Activated effector memory CD4-positive, alpha-beta T cell treated with Interleukin-2 at 50 U/mL for 16 hours (primary cell): ENCODE measurements at regions not wholly inside any gene's neighbourhood (a gene's known extent, or its start where the extent isn't known, plus 50 kb on each side); places are given as distances from the start of the nearest gene placed in this dataset.
"Not testable (repeated sequence)": the region's sequence is repeated elsewhere in the genome, so short reads cannot be mapped to it uniquely, and the experiment has no call there.

Experiments
- DNase-seq: peaks from one replicate; pipeline ENCODE4 v3.0.0-alpha.2; 2020

GRCh38 chrX:42432552-42432951 lies 345.4 kb downstream of the PPP1R2C start:
- DNase-seq = no peak

DNA sequence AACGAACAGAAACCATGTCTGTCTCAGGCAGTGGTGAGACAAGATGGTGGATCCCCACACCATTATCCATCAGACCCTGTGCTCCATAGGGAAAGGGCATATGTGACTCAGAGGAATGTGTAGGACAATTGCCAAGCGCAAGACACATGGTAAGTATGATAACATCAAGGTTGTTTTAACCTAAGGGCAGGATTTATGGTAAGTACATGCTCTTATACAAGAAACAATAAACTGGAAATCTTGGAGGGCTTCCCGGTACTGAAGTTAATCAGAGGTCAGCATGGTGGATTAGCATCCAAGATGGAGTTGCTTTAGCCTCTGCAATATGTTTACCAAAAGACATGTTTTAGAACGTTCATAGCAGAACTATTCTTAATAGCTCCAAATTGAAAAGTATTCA lies 355.0 kb downstream of the PPP1R2C start:
- DNase-seq = no peak

- no peak for DNase-seq
Observed at GRCh38 chrX:42420426-42420825, 357.5 kb downstream of the PPP1R2C start.

DNA sequence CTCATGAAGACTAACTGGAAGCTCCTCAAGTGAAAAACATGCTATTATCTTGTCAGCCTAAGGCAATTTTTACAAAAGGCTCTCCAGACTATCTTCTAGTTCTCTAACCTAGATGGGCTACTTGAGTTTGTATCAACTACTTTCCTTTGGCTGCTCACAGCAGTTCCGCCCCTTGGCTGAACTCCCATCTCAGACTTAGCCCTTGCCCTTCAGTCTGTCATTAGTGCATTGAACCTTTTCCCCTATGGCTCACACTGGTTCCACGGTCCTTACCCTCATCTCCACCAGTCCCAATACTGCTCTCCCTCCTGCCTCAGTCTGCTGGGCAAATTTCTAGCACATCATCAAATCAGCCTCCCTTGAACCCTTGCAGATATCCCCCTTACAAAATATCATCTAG lies 362.3 kb downstream of the PPP1R2C start:
- DNase-seq = no peak

- no peak for DNase-seq
Observed at GRCh38 chrX:42414057-42414456, 363.9 kb downstream of the PPP1R2C start.

DNA sequence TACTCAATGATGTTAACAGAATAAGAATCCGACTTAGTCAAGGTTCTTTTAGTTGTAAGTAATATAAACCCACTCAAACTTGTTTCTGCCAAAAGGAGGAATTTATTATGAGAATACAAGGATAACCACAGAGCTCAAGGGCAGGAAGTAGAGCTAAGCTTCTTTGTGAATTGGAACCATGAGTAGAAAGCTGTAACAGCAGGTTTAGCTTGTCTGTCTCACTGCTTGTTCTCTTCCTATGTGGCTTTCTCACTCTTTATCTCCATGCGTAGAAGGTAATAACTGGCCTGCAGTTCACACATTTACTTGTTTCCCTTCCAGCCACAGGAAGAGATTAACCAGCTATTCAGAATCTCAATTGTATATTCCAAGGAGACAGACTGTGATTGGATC lies 378.3 kb downstream of the PPP1R2C start:
- no peak for DNase-seq

- DNase-seq = no peak
Observed at GRCh38 chrX:42398967-42399631, 378.9 kb downstream of the PPP1R2C start.

- no peak for DNase-seq
Observed at GRCh38 chrX:42396136-42396535, 381.8 kb downstream of the PPP1R2C start.

DNA sequence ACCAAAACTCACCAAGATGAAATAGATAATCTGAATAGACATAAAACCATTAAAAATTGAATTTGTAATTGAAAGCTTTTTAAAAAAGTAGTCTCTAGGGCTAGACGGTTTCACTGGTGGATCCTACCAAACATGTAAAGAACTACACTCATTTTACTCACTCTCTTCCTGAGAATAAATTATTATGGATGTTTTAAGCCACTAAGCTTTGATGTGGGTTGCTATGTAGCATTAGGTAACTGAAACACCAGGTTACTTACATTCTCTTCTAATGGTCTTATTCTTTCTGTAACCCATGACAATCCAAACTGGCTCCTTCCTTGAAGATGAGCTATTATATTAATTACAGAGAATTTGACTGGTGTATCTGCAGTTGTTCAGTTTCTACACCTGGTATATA lies 385.1 kb downstream of the PPP1R2C start:
- DNase-seq = no peak

DNA sequence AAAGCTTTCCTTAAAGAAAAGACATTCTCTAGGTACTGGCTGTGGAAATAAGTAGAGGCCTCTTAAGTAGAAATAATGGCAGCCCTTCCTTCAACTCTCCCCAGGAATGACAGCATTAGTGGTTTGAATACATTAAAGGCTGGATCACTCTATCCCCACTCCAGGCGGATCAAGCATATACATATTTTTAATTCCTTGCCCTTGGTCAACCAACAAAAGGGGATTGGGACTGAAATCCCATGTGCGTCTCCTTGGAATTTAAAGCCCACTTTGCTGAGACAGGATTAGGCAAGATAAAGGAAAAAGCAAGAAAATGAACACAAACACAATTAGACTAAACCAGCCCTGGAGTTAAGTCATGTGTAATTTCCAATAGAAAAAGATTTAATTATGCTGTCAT lies 391.3 kb downstream of the PPP1R2C start:
- DNase-seq = no peak

DNA sequence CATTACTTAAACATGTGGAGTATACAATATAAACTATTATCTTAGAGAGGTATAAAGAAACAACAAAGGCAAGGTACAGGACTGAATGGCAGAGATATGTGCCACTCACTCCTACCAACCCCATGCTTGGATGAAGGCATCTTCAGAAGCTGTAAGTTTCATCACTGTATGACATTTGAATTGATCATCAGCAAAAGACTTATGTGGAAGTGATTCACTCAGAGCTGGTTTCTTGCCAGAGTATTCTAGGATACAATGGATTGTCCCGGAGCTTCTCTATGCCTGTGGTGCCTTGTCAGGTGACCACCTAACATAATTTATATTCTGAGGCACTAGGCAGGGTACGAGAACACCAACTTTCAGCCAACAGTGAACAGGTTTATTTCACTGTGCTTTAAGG lies 392.2 kb downstream of the PPP1R2C start:
- DNase-seq = no peak

DNA sequence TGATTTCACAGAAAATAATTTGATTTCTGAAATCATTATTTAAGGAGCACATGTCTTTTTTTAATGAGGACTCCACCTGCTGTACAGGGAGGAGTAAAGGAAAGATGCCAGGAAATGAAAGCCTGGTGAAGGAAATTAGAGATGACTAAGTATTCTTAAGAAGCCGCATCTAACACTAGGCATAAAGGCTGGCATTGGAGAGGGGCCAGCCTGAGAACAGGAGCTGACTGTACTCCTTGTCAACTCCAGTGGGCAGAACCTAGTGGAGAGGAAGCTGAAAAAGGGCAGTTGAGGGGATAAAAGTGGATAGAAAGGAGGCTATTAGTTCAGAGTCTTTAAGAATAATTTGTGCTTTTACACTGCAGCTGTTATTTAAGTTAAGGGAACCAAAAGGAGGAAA lies 393.0 kb downstream of the PPP1R2C start:
- DNase-seq = no peak

- no peak for DNase-seq
Observed at GRCh38 chrX:42378857-42379256, 399.1 kb downstream of the PPP1R2C start.

GRCh38 chrX:42375086-42375485 lies 402.9 kb downstream of the PPP1R2C start:
- no peak for DNase-seq

- DNase-seq = no peak
Observed at GRCh38 chrX:42366181-42366580, 411.8 kb downstream of the PPP1R2C start.

- DNase-seq = no peak
Observed at GRCh38 chrX:42362219-42362618, 415.7 kb downstream of the PPP1R2C start.

DNA sequence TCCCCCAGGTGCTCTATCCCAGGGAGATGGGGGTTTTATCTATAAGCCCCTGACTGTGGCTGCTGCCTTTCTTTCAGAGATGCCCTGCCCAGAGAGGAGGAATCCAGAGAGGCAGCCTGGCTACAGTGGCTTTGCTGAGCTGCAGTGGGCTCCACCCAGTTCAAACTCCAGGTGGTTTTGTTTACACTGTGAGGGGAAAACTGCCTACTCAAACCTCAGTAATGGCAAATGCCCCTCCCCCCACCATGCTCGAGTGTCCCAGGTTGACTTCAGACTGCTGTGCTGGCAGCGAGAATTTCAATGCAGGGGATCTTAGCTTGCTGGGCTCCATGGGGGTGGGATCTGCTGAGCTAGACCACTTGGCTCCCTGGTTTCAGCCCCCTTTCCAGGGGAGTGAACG lies 419.6 kb upstream of the CASK start:
- DNase-seq = not testable (repeated sequence)
